GM12878 (cell line): ENCODE measurements at regions not wholly inside any gene's neighbourhood (a gene's known extent, or its start where the extent isn't known, plus 50 kb on each side); places are given as distances from the start of the nearest gene placed in this dataset.

ENCODE experiments used
- ATAC-seq: fragments of 200-7000 bp; cut with Tn5 transposase; 3 replicates; pipeline ENCODE4 v1.9.1; 2020; ENCODE audit warnings: mild to moderate bottlenecking, moderate library complexity
- BruUV-seq: library from RNA; stranded (reverse); fragments of 400-500 nt; replicated peaks from 2 replicates; lab custom pipeline; 2021; lab: Mats Ljungman, UMichigan
- CTCF ChIA-PET: fragments of 300-600 bp; sonication (Branson Sonifier 250); formaldehyde crosslinking; extraction: SDS; loops from one replicate; lab custom pipeline; 2021; ENCODE audit warnings: inconsistent platforms; lab: Yijun Ruan, JAX
- POLR2A ChIA-PET: fragments of 350-600 bp; formaldehyde crosslinking; extraction: SDS; loops from one replicate; lab custom pipeline; 2021; ENCODE audit warnings: inconsistent platforms; lab: Charles Lee
- RAD21 ChIA-PET: fragments of 300-600 bp; sonication (Branson Sonifier 250); formaldehyde crosslinking; loops from one replicate; lab custom pipeline; 2023; ENCODE audit warnings: antibody characterized with exemption; ENCODE audit not compliant: unreplicated experiment; lab: Charles Lee
- SMC1A ChIA-PET: fragments of 300-600 bp; sonication (Branson Sonifier 250); formaldehyde crosslinking; loops from one replicate; lab custom pipeline; 2023; ENCODE audit not compliant: unreplicated experiment, uncharacterized antibody; lab: Charles Lee
- DNase-seq: peaks from one replicate; pipeline ENCODE4 v3.0.0-alpha.2; 2011; ENCODE audit warnings: low read depth, low spot score
- FAIRE-seq: peaks from 3 replicates; lab custom pipeline; 2011; peaks lifted over from hg19 to GRCh38; lab: Jason Lieb, UNC
- H2AFZ ChIP-seq: 2 replicates; pipeline ENCODE4 v1.6.0; 2011; ENCODE audit warnings: low read depth, low read length, control low read depth; ENCODE audit not compliant: control insufficient read depth
- H3K27ac ChIP-seq: 2 replicates; pipeline ENCODE4 v1.5.1; 2011; ENCODE audit warnings: control low read depth; ENCODE audit not compliant: control insufficient read depth, insufficient read depth
- H3K27me3 ChIP-seq, 2 experiments: replicated peaks in 1 of 2; 2 replicates each; pipeline versions ENCODE4 v1.6.0 to v1.6.1; 2011; ENCODE audit warnings: low read length in 1 of 2; ENCODE audit not compliant: control insufficient read depth in 2 of 2, insufficient read depth in 2 of 2
- H3K36me3 ChIP-seq, 2 experiments: 2 replicates each; pipeline ENCODE4 v1.5.1; 2011; ENCODE audit warnings: low read length in 1 of 2; ENCODE audit not compliant: control insufficient read depth in 2 of 2, insufficient read depth in 2 of 2
- H3K4me1 ChIP-seq: 2 replicates; pipeline ENCODE4 v1.6.1; 2011; ENCODE audit warnings: mild to moderate bottlenecking, low read length, moderate library complexity, mixed read lengths; ENCODE audit not compliant: control insufficient read depth, insufficient read depth
- H3K4me2 ChIP-seq: 2 replicates; pipeline ENCODE4 v1.6.0; 2011; ENCODE audit warnings: control low read depth; ENCODE audit not compliant: control insufficient read depth, insufficient read depth
- H3K4me3 ChIP-seq: fragments of 200-600 bp; sonication (generic); 2 replicates; pipeline ENCODE4 v1.5.1; 2016
- H3K79me2 ChIP-seq: 2 replicates; pipeline ENCODE4 v1.6.0; 2011; ENCODE audit warnings: low read length; ENCODE audit not compliant: control insufficient read depth, insufficient read depth
- H3K9ac ChIP-seq: 2 replicates; pipeline ENCODE4 v1.8.0; 2011; ENCODE audit warnings: low read length, control low read depth, mixed read lengths; ENCODE audit not compliant: control insufficient read depth, insufficient read depth
- H3K9me3 ChIP-seq: replicated peaks from 3 replicates; pipeline ENCODE4 v1.5.1; 2011; ENCODE audit warnings: mild to moderate bottlenecking, low read length; ENCODE audit not compliant: control insufficient read depth, insufficient read depth
- H4K20me1 ChIP-seq: 2 replicates; pipeline ENCODE4 v1.6.0; 2011; ENCODE audit not compliant: control insufficient read depth, insufficient read depth
- CHD2 ChIP-seq: IDR thresholded peaks from 2 replicates; pipeline ENCODE4 v1.6.1; 2011; ENCODE audit warnings: low read depth, low read length, improper control_type of control experiment, borderline replicate concordance
- POLR2AphosphoS5 ChIP-seq: IDR thresholded peaks from 2 replicates; pipeline ENCODE4 v1.6.1; 2011; ENCODE audit warnings: mild to moderate bottlenecking, low read length, inconsistent platforms
- RBBP5 ChIP-seq: fragments of 200-600 bp; sonication (generic); conservative IDR thresholded peaks from 2 replicates; pipeline ENCODE4 v1.6.1; 2016
- WGBS: methylation state at CpG from one replicate; pipeline ENCODE4 v1.1.6; 2016; ENCODE audit warnings: low lambda C conversion rate; ENCODE audit not compliant: insufficient replicate concordance, insufficient coverage; ENCODE audit errors: missing lambda C conversion rate; 5-methylcytosine and 5-hydroxymethylcytosine counted together
- in situ Hi-C: fragments of 300-500 bp; cut with MboI; formaldehyde crosslinking; loops from 9 replicates; pipeline ENCODE4 v1.14.3; 2018; ENCODE audit warnings: mixed read lengths
- intact Hi-C: fragments of 100-400 bp; cut with micrococcal nuclease; formaldehyde crosslinking; loops from one replicate; pipeline ENCODE4 v1.14.2; 2022; ENCODE audit not compliant: unreplicated experiment
- TF ChIP-seq, protein P1 (sequence below): IDR thresholded peaks from 2 replicates; pipeline ENCODE4 v1.6.1; 2012; ENCODE audit warnings: mild to moderate bottlenecking, low read depth, low read length
- TF ChIP-seq, protein P2 (sequence below): fragments of 450-650 bp; IDR thresholded peaks from 2 replicates; pipeline ENCODE4 v1.6.1; 2017; ENCODE audit warnings: mild to moderate bottlenecking, moderate library complexity
- TF ChIP-seq, protein P3 (sequence below): fragments of 450-650 bp; IDR thresholded peaks from 2 replicates; pipeline ENCODE4 v1.6.1; 2014; ENCODE audit warnings: mild to moderate bottlenecking
- TF ChIP-seq, protein P4 (sequence below): fragments of 450-650 bp; formaldehyde crosslinking; IDR thresholded peaks from 2 replicates; pipeline ENCODE4 v1.4.0; 2022; ENCODE audit warnings: mild to moderate bottlenecking, moderate library complexity
- TF ChIP-seq, protein P5 (sequence below): fragments of 450-650 bp; conservative IDR thresholded peaks from 2 replicates; pipeline ENCODE4 v1.6.1; 2017; ENCODE audit warnings: mild to moderate bottlenecking, moderate library complexity

DNA sequence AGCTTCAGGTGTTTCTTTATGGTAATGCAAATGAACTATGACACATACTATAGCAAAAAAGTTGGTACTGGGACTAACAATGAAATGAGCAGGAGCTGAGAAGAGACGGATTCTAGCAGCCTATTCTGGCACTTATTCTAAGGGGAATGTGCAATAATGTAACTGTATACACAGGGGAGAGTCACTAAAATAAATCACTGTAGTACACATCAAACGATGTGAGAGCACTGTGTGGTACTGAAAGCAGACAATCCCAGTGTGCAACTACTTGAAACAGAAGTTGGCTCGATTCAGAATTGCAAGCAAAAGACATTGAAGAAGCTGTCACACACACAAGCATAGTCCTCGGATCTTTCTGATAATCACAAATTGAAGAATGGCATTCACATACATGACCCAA, 1713.0 kb upstream of the CDH9 start:
- BruUV-seq = no TSS peak
- ChIA-PET SMC1A (interaction anchor here (0.8 to 1.9 kb wide), 3 partner anchors 8 to 227 kb away, joined by 3 to 7 read pairs (median 5); no protein-coding TSS in a partner anchor), POLR2A (no interaction called here), RAD21 (no interaction called here), CTCF (interaction anchor here (1.7 to 1.9 kb wide), 2 partner anchors 278 to 407 kb away, joined by 6 to 8 read pairs; no protein-coding TSS in a partner anchor)
- intact Hi-C loops = no loop called here
- no peaks in the 10 kb centered on the region for H3K27me3 ChIP-seq
- no peaks in the 10 kb centered on the region for H3K79me2 ChIP-seq
- no peak overlapping the region for H2AFZ ChIP-seq
- no peak overlapping the region for H3K9ac ChIP-seq
- no peaks in the 10 kb centered on the region for H3K36me3 ChIP-seq
- no peaks in the 10 kb centered on the region for H4K20me1 ChIP-seq
- H3K4me2 ChIP-seq = no peak overlapping the region
- FAIRE-seq (no peak), DNase-seq (no peak), ATAC-seq (no peak)
- H3K9me3 ChIP-seq = no peaks in the 10 kb centered on the region
- 1% methylated on average over 4 of the region's 4 CpGs for WGBS
- no peak overlapping the region for H3K27ac ChIP-seq
- H3K4me3 ChIP-seq = no peak overlapping the region
- H3K4me1 ChIP-seq = no peaks in the 10 kb centered on the region
- in situ Hi-C loops = no loop called here
- TF ChIP-seq, protein P1, sequence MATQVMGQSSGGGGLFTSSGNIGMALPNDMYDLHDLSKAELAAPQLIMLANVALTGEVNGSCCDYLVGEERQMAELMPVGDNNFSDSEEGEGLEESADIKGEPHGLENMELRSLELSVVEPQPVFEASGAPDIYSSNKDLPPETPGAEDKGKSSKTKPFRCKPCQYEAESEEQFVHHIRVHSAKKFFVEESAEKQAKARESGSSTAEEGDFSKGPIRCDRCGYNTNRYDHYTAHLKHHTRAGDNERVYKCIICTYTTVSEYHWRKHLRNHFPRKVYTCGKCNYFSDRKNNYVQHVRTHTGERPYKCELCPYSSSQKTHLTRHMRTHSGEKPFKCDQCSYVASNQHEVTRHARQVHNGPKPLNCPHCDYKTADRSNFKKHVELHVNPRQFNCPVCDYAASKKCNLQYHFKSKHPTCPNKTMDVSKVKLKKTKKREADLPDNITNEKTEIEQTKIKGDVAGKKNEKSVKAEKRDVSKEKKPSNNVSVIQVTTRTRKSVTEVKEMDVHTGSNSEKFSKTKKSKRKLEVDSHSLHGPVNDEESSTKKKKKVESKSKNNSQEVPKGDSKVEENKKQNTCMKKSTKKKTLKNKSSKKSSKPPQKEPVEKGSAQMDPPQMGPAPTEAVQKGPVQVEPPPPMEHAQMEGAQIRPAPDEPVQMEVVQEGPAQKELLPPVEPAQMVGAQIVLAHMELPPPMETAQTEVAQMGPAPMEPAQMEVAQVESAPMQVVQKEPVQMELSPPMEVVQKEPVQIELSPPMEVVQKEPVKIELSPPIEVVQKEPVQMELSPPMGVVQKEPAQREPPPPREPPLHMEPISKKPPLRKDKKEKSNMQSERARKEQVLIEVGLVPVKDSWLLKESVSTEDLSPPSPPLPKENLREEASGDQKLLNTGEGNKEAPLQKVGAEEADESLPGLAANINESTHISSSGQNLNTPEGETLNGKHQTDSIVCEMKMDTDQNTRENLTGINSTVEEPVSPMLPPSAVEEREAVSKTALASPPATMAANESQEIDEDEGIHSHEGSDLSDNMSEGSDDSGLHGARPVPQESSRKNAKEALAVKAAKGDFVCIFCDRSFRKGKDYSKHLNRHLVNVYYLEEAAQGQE = no peak
- TF ChIP-seq, protein P2, sequence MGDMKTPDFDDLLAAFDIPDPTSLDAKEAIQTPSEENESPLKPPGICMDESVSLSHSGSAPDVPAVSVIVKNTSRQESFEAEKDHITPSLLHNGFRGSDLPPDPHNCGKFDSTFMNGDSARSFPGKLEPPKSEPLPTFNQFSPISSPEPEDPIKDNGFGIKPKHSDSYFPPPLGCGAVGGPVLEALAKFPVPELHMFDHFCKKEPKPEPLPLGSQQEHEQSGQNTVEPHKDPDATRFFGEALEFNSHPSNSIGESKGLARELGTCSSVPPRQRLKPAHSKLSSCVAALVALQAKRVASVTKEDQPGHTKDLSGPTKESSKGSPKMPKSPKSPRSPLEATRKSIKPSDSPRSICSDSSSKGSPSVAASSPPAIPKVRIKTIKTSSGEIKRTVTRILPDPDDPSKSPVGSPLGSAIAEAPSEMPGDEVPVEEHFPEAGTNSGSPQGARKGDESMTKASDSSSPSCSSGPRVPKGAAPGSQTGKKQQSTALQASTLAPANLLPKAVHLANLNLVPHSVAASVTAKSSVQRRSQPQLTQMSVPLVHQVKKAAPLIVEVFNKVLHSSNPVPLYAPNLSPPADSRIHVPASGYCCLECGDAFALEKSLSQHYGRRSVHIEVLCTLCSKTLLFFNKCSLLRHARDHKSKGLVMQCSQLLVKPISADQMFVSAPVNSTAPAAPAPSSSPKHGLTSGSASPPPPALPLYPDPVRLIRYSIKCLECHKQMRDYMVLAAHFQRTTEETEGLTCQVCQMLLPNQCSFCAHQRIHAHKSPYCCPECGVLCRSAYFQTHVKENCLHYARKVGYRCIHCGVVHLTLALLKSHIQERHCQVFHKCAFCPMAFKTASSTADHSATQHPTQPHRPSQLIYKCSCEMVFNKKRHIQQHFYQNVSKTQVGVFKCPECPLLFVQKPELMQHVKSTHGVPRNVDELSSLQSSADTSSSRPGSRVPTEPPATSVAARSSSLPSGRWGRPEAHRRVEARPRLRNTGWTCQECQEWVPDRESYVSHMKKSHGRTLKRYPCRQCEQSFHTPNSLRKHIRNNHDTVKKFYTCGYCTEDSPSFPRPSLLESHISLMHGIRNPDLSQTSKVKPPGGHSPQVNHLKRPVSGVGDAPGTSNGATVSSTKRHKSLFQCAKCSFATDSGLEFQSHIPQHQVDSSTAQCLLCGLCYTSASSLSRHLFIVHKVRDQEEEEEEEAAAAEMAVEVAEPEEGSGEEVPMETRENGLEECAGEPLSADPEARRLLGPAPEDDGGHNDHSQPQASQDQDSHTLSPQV = no peak
- TF ChIP-seq, protein P3, sequence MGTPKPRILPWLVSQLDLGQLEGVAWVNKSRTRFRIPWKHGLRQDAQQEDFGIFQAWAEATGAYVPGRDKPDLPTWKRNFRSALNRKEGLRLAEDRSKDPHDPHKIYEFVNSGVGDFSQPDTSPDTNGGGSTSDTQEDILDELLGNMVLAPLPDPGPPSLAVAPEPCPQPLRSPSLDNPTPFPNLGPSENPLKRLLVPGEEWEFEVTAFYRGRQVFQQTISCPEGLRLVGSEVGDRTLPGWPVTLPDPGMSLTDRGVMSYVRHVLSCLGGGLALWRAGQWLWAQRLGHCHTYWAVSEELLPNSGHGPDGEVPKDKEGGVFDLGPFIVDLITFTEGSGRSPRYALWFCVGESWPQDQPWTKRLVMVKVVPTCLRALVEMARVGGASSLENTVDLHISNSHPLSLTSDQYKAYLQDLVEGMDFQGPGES = no peak
- TF ChIP-seq RBBP5 = no peak
- TF ChIP-seq, protein P4, sequence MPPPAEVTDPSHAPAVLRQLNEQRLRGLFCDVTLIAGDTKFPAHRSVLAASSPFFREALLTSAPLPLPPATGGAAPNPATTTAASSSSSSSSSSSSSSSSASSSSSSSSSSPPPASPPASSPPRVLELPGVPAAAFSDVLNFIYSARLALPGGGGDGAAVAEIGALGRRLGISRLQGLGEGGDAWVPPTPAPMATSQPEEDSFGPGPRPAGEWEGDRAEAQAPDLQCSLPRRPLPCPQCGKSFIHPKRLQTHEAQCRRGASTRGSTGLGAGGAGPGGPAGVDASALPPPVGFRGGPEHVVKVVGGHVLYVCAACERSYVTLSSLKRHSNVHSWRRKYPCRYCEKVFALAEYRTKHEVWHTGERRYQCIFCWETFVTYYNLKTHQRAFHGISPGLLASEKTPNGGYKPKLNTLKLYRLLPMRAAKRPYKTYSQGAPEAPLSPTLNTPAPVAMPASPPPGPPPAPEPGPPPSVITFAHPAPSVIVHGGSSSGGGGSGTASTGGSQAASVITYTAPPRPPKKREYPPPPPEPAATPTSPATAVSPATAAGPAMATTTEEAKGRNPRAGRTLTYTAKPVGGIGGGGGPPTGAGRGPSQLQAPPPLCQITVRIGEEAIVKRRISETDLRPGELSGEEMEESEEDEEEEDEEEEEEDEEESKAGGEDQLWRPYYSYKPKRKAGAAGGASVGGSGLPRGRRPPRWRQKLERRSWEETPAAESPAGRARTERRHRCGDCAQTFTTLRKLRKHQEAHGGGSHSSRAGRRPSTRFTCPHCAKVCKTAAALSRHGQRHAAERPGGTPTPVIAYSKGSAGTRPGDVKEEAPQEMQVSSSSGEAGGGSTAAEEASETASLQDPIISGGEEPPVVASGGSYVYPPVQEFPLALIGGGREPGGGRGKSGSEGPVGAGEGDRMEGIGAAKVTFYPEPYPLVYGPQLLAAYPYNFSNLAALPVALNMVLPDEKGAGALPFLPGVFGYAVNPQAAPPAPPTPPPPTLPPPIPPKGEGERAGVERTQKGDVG = no peak
- TF ChIP-seq POLR2AphosphoS5 = no peak
- TF ChIP-seq CHD2 = no peak
- TF ChIP-seq, protein P5, sequence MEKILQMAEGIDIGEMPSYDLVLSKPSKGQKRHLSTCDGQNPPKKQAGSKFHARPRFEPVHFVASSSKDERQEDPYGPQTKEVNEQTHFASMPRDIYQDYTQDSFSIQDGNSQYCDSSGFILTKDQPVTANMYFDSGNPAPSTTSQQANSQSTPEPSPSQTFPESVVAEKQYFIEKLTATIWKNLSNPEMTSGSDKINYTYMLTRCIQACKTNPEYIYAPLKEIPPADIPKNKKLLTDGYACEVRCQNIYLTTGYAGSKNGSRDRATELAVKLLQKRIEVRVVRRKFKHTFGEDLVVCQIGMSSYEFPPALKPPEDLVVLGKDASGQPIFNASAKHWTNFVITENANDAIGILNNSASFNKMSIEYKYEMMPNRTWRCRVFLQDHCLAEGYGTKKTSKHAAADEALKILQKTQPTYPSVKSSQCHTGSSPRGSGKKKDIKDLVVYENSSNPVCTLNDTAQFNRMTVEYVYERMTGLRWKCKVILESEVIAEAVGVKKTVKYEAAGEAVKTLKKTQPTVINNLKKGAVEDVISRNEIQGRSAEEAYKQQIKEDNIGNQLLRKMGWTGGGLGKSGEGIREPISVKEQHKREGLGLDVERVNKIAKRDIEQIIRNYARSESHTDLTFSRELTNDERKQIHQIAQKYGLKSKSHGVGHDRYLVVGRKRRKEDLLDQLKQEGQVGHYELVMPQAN = no peak
